ENCODE measurements at regions not wholly inside any gene's neighbourhood (a gene's known extent, or its start where the extent isn't known, plus 50 kb on each side); places are given as distances from the start of the nearest gene placed in this dataset.

DNA sequence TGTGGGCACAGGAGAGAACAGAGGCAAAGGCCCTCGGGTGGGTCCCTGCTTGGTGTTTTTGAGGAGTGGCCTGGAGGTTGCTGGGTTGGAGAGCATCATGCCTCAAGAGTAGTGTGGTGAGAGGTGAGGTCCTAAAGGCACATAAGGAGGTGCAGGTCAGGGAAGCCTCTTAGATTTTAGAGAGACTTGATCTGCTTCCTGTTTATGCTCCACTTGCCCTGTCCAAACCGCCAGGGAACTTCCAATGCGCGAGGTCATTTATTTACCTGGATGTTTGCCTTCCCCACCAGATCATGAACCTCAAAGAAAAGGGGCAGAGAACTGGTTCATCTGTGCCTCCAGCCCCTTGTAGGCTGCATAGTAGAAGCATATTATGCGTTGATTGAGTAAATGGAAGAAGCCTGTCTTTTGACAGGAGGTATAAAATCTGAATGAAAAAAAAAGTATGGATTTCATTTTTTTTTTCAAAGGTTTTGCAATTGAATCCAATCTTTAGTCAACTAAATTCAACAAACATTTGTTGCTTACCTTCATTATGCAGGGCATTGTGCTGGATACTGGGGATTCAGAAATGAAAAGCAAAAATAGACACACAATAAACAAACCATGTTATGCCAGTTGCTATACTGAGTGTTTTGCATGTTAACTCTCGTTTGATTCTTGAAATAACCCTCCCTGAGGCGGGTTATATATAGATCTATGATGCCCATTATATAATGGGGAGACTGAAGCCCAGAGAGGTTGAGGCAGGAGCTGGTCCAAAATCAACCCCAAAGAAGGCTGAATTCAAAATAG lies 485.2 kb downstream of the VRK1 start:
- Histone ChIP-seq H3K36me3 (ENCODE audit: control insufficient read depth, insufficient read depth, low read length) (no peaks in the 10 kb centered on the region), H3K4me3 (ENCODE audit: low read depth, low read length) (no peak overlapping the region), H3K4me1 (ENCODE audit: control insufficient read depth, insufficient read depth, low read length) (no peaks in the 10 kb centered on the region), H3K27me3 (ENCODE audit: control insufficient read depth, insufficient read depth, low read length) (no peaks in the 10 kb centered on the region), H3K9me3 (ENCODE audit: control insufficient read depth, insufficient read depth, low read length) (no peaks in the 10 kb centered on the region), H3K27ac (ENCODE audit: low read depth, low read length) (no peak overlapping the region)
- DNase-seq (ENCODE audit: low read depth in 4 of 6, low spot score in 6 of 6) = peak in 1 of 6 donors; percentile 56
- 85% methylated on average over 4 of the region's 7 CpGs for WGBS (ENCODE audit: insufficient coverage)

DNA sequence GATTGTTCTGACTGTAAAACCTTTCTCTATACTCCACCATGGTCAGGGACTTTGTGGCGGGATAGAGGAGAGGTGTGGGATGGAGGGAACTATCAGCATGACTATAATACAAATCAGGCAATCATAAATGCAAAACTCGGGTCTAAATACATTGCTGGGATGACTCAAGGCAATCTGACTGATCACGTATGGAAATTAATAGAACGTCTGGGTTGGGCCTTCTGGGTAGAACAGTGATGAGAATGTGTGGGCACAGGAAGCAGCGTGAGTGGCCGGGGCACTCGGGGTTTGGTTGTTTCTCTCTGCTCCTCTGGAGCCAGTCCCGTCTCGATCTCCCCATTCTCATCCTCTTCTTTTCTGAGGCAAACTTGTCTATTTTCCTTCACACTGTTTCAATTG lies 485.8 kb downstream of the VRK1 start:
- H3K27me3 ChIP-seq (ENCODE audit: control insufficient read depth, insufficient read depth, low read length) = no peaks in the 10 kb centered on the region
- no peaks in the 10 kb centered on the region for H3K9me3 ChIP-seq (ENCODE audit: control insufficient read depth, insufficient read depth, low read length)
- 92% methylated on average over 4 of the region's 9 CpGs for WGBS (ENCODE audit: insufficient coverage)
- H3K36me3 ChIP-seq (ENCODE audit: control insufficient read depth, insufficient read depth, low read length) = no peaks in the 10 kb centered on the region
- no peak overlapping the region for H3K27ac ChIP-seq (ENCODE audit: low read depth, low read length)
- no peaks in the 10 kb centered on the region for H3K4me1 ChIP-seq (ENCODE audit: control insufficient read depth, insufficient read depth, low read length)
- no peak overlapping the region for H3K4me3 ChIP-seq (ENCODE audit: low read depth, low read length)
- DNase-seq (ENCODE audit: low read depth in 4 of 6, low spot score in 6 of 6) = no peak

DNA sequence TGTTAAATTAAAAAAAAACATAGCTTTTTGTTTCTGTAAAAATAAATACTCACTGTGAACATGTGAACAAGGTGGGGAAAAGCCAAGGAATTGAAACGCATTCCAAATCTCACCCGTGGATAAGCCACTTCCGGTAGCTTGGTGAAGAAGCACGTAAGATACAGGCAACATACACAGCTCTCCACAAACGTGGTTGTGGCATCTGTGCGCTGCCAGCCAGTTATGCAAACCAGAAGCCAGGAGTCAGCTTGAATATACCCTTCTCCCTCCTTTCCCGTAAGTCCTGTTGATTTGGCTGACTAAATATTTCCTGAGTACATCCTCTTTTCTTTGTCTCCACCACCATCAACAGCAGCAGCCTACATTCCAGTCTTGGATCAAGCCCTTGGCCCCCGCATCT lies 486.2 kb downstream of the VRK1 start:
- H3K27ac ChIP-seq (ENCODE audit: low read depth, low read length) = no peak overlapping the region
- no peaks in the 10 kb centered on the region for H3K36me3 ChIP-seq (ENCODE audit: control insufficient read depth, insufficient read depth, low read length)
- H3K27me3 ChIP-seq (ENCODE audit: control insufficient read depth, insufficient read depth, low read length) = no peaks in the 10 kb centered on the region
- no peak overlapping the region for H3K4me3 ChIP-seq (ENCODE audit: low read depth, low read length)
- no peak for DNase-seq (ENCODE audit: low read depth in 4 of 6, low spot score in 6 of 6)
- H3K4me1 ChIP-seq (ENCODE audit: control insufficient read depth, insufficient read depth, low read length) = no peaks in the 10 kb centered on the region
- WGBS (ENCODE audit: insufficient coverage) = 78% methylated on average over 8 of the region's 8 CpGs
- no peaks in the 10 kb centered on the region for H3K9me3 ChIP-seq (ENCODE audit: control insufficient read depth, insufficient read depth, low read length)

DNA sequence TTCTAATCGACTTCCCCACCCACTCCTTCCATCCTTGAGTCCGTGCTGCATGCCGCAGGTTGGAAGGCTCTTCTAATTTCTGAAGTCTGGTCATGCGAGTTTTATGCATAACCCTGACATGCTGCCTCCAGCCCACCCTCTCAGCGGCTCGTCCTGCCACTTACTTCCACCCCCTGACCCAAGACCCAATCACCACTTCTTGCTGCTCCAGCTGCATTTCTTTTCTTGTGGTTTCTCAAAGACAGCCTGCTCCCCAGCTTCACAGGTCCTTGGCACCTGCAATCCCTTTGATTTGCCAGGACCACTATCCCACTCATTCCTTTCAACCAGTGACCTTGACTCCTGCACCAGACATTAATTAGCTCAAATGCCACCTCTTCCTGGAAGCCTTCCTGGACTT lies 486.7 kb downstream of the VRK1 start:
- H3K4me3 ChIP-seq (ENCODE audit: low read depth, low read length) = no peak overlapping the region
- no peak overlapping the region for H3K27ac ChIP-seq (ENCODE audit: low read depth, low read length)
- no peak for DNase-seq (ENCODE audit: low read depth in 4 of 6, low spot score in 6 of 6)
- H3K4me1 ChIP-seq (ENCODE audit: control insufficient read depth, insufficient read depth, low read length) = no peaks in the 10 kb centered on the region
- no peaks in the 10 kb centered on the region for H3K36me3 ChIP-seq (ENCODE audit: control insufficient read depth, insufficient read depth, low read length)
- no peaks in the 10 kb centered on the region for H3K27me3 ChIP-seq (ENCODE audit: control insufficient read depth, insufficient read depth, low read length)
- no peaks in the 10 kb centered on the region for H3K9me3 ChIP-seq (ENCODE audit: control insufficient read depth, insufficient read depth, low read length)
- WGBS (ENCODE audit: insufficient coverage) = 84% methylated on average over 6 of the region's 6 CpGs

DNA sequence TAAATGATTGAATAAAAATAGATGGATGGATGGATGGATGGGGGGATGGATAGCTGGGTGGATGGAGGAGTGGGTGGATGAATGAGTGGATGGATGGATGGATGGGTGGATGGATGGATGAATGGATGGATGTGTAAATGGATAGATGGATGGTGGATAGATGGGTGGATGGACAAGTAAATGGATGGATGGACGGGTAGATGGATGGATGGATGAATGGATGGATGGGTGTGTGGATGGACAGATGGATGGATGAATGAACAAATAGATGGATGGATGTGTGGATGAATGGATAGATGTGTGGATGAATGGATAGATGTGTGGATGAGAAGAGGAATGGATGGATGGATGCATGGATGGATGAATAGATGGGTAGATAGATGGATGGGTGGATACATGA lies 490.8 kb downstream of the VRK1 start:
- Histone ChIP-seq H3K4me1 (ENCODE audit: control insufficient read depth, insufficient read depth, low read length) (no peaks in the 10 kb centered on the region), H3K36me3 (ENCODE audit: control insufficient read depth, insufficient read depth, low read length) (no peaks in the 10 kb centered on the region), H3K27ac (ENCODE audit: low read depth, low read length) (no peak overlapping the region), H3K9me3 (ENCODE audit: control insufficient read depth, insufficient read depth, low read length) (no peaks in the 10 kb centered on the region), H3K27me3 (ENCODE audit: control insufficient read depth, insufficient read depth, low read length) (no peaks in the 10 kb centered on the region), H3K4me3 (ENCODE audit: low read depth, low read length) (no peak overlapping the region)
- 91% methylated on average over 1 of the region's 1 CpG for WGBS (ENCODE audit: insufficient coverage)
- DNase-seq (ENCODE audit: low read depth in 4 of 6, low spot score in 6 of 6) = no peak

DNA sequence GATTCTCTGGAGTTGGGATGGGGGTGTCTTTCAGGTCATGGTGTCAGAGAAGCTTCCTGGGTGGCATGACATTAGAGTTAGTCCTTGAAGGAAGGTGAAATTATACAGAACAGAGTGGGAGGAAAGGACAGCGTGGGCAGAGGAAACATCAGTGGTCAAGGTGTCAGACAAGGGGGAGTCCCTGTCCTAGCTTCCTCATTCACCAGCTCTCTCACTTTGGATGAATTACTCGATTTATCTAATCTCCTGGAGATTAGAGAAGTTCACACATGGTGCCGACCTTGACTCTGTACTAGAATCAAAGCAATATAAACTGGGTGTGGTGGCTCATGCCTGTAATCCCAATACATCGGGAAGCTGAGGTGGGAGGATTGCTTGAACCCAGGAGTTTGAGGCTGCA lies 492.9 kb downstream of the VRK1 start:
- Histone ChIP-seq H3K4me1 (ENCODE audit: control insufficient read depth, insufficient read depth, low read length) (no peaks in the 10 kb centered on the region), H3K4me3 (ENCODE audit: low read depth, low read length) (no peak overlapping the region), H3K9me3 (ENCODE audit: control insufficient read depth, insufficient read depth, low read length) (no peaks in the 10 kb centered on the region), H3K27me3 (ENCODE audit: control insufficient read depth, insufficient read depth, low read length) (no peaks in the 10 kb centered on the region), H3K27ac (ENCODE audit: low read depth, low read length) (no peak overlapping the region), H3K36me3 (ENCODE audit: control insufficient read depth, insufficient read depth, low read length) (no peaks in the 10 kb centered on the region)
- no CpG with 5 or more reads among the region's 4 CpGs for WGBS (ENCODE audit: insufficient coverage)
- no peak for DNase-seq (ENCODE audit: low read depth in 4 of 6, low spot score in 6 of 6)

DNA sequence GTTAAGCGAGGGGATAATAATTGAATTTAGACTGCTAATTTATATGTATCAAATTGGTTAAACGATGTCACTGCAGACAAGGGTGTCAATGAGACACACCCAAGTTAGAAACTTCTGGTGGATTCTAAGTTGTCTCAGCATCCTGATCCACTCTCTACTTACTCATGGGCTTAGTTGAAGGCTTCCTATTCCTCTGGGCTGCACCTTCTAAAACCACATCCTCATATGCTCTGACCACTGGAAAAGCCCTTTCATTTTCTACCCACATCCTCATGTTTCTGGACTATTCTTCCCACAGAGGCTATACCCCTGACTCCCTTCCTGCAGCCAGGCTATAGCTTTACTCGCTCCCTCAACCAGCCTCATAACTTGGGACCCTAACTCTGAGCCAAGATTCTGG lies 493.8 kb downstream of the VRK1 start:
- H3K27me3 ChIP-seq (ENCODE audit: control insufficient read depth, insufficient read depth, low read length) = no peaks in the 10 kb centered on the region

DNA sequence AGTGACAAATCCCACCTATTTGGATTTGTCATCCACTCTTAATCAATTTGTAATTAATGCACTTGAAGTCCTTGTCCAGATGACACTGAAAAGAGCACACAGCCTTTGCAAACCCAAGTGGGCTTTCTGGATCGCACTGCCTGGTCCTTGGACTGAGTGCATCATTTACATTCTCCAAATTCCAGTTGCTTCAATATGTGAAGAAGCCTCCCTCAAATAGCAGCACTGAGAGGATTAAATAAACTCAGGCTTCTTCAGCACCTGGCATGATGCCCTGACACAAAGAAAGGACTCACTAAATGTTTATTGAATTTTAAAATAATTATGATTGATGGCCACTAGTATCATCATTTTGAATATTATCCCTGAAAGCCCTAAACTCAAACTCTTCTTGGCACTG lies 496.5 kb downstream of the VRK1 start:
- Histone ChIP-seq H3K9me3 (ENCODE audit: control insufficient read depth, insufficient read depth, low read length) (no peaks in the 10 kb centered on the region), H3K4me3 (ENCODE audit: low read depth, low read length) (no peak overlapping the region), H3K4me1 (ENCODE audit: control insufficient read depth, insufficient read depth, low read length) (no peaks in the 10 kb centered on the region), H3K36me3 (ENCODE audit: control insufficient read depth, insufficient read depth, low read length) (no peaks in the 10 kb centered on the region), H3K27me3 (ENCODE audit: control insufficient read depth, insufficient read depth, low read length) (no peaks in the 10 kb centered on the region), H3K27ac (ENCODE audit: low read depth, low read length) (no peak overlapping the region)
- 43% methylated on average over 1 of the region's 1 CpG for WGBS (ENCODE audit: insufficient coverage)
- peak in 1 of 6 donors; percentile 32 for DNase-seq (ENCODE audit: low read depth in 4 of 6, low spot score in 6 of 6)

More for the DNA sequence above, 493.8 kb downstream of the VRK1 start:
- no peaks in the 10 kb centered on the region for H3K36me3 ChIP-seq (ENCODE audit: control insufficient read depth, insufficient read depth, low read length)
- WGBS (ENCODE audit: insufficient coverage) = 100% methylated on average over 2 of the region's 3 CpGs
- no peak for DNase-seq (ENCODE audit: low read depth in 4 of 6, low spot score in 6 of 6)
- H3K9me3 ChIP-seq (ENCODE audit: control insufficient read depth, insufficient read depth, low read length) = no peaks in the 10 kb centered on the region
- H3K4me1 ChIP-seq (ENCODE audit: control insufficient read depth, insufficient read depth, low read length) = no peaks in the 10 kb centered on the region
- no peak overlapping the region for H3K27ac ChIP-seq (ENCODE audit: low read depth, low read length)
- no peak overlapping the region for H3K4me3 ChIP-seq (ENCODE audit: low read depth, low read length)

DNA sequence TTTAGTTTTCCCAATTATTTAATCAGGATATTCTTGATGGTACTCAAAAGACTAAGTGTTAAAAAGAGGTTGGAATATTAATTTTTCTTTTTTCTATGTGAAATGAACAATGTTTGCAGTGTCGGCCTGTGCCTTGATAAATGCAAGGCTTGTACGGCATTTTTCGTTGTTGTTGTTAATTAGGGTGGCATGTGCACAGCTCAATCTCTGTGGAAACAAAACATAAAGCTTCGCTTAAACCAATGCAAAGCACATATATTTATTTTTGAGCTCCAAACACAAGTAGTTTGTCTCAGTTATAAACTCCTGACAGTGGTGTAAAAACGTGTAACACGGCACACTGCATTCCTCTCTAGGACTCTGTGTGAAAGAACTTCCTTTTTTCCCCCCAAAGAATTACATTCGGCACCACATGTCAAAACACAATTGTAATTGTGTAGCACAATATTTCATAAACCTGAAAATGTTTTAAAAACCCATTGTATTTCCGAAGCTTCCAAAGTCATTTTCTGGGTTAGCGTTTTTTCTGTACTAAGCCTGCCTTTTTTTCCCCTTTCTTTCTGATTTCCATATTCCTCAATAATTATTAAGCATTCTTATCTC lies 498.0 kb downstream of the VRK1 start:
- no peaks in the 10 kb centered on the region for H3K9me3 ChIP-seq (ENCODE audit: control insufficient read depth, insufficient read depth, low read length)
- H3K27me3 ChIP-seq (ENCODE audit: control insufficient read depth, insufficient read depth, low read length) = no peaks in the 10 kb centered on the region
- WGBS (ENCODE audit: insufficient coverage) = 88% methylated on average over 3 of the region's 9 CpGs
- no peaks in the 10 kb centered on the region for H3K36me3 ChIP-seq (ENCODE audit: control insufficient read depth, insufficient read depth, low read length)
- peaks cover 2% of the 10 kb centered on the region for H3K4me1 ChIP-seq (ENCODE audit: control insufficient read depth, insufficient read depth, low read length)
- DNase-seq (ENCODE audit: low read depth in 4 of 6, low spot score in 6 of 6) = peak in 1 of 6 donors; percentile 48
- H3K4me3 ChIP-seq (ENCODE audit: low read depth, low read length) = no peak overlapping the region
- H3K27ac ChIP-seq (ENCODE audit: low read depth, low read length) = no peak overlapping the region

DNA sequence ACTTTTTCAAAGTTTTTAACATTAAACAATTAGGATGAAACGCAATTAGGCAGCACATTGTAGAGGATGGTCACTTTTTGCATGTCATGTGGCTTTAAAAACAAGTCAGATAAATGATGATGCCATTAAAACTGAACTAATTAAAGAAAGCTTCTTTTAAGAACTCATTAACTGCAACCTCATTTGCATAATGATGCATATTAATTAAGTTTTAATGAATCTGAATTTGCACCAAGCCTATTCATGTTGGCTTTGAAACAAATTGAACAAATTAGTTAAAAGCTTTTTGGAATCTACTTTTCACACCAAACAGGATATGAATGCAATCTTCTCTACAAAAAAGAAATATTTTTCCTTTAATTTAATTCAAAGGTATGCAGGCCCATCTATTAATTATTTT lies 499.0 kb downstream of the VRK1 start:
- Histone ChIP-seq H3K9me3 (ENCODE audit: control insufficient read depth, insufficient read depth, low read length) (no peaks in the 10 kb centered on the region), H3K27me3 (ENCODE audit: control insufficient read depth, insufficient read depth, low read length) (no peaks in the 10 kb centered on the region), H3K36me3 (ENCODE audit: control insufficient read depth, insufficient read depth, low read length) (no peaks in the 10 kb centered on the region), H3K27ac (ENCODE audit: low read depth, low read length) (no peak overlapping the region), H3K4me1 (ENCODE audit: control insufficient read depth, insufficient read depth, low read length) (peaks cover 4% of the 10 kb centered on the region), H3K4me3 (ENCODE audit: low read depth, low read length) (no peak overlapping the region)
- WGBS (ENCODE audit: insufficient coverage) = no CpG with 5 or more reads among the region's 1 CpG
- DNase-seq (ENCODE audit: low read depth in 4 of 6, low spot score in 6 of 6) = peak in 1 of 6 donors; percentile 83

Measured in spinal cord (tissue), 9 donors.